NCI-H2171 (cell line): ENCODE measurements at regions not wholly inside any gene's neighbourhood (a gene's known extent, or its start where the extent isn't known, plus 50 kb on each side); places are given as distances from the start of the nearest gene placed in this dataset.

ENCODE experiments used
- DNase-seq: peaks from one replicate; lab custom pipeline; 2025; lab: John Stamatoyannopoulos, UW

DNA sequence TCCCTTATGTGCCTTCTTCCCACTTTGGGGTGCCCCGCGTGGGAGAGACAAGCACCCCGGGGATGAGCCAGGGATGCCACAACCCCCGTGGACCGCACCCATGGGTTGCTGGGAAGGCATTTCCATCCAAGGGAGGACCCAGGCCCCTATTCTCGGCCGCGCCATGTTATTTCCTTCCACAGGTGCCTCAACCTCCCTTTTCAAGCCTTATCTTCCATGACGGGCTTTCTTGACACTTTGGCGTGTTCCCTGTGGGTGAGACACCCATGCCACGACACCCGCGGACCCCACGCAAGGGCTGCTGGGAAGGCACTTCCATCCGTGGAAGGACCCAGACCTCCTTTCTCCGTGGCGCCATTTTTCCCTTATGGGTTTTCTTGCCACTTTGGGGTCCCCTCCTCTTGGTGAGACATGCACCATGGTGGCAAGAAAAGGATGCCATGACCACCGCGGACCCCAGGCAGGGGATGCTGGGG, 269.2 kb downstream of the ALG10 start:
- no peak for DNase-seq

DNA sequence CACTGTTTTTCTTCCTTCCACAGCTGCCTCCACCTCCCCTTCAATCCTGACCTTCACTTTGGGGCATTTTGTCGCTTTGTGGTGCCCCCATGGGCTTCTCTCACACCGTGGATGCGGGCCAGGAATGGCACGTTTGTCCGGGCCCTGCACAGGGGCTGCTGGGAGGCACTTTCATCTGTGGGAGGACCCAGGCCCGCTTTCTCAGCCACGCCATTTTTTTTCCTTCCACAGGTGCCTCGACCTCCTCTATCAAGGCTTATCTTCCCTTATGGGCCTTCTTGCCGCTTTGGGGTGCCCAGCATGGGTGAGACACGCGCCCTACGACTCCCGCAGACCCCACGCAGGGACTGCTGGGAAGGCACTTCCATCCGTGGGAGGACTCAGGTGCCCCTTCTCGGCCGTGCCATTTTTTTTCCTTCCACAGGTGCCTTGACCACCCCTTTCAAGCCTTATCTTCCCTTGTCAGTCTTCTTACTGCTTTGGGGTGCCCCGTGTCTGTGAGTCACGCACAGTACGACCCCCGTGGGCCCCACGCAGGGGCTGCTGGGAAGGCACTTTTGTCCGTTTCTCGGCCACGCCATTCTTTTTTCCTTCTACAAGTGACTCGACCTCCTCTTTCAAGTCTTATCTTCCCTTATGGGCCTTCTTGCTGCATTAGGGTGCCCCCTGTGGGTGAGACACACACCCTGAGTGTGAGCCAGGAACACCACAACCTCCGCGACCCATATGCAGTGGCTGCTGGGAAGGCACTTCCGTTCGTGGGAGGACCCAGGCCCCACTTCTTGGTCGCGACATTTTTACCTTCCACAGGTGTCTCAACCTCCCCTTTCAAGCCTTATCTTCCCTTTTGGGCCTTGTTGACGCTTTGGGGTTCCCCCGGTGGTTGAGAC, 270.7 kb downstream of the ALG10 start:
- DNase-seq: no peak

DNA sequence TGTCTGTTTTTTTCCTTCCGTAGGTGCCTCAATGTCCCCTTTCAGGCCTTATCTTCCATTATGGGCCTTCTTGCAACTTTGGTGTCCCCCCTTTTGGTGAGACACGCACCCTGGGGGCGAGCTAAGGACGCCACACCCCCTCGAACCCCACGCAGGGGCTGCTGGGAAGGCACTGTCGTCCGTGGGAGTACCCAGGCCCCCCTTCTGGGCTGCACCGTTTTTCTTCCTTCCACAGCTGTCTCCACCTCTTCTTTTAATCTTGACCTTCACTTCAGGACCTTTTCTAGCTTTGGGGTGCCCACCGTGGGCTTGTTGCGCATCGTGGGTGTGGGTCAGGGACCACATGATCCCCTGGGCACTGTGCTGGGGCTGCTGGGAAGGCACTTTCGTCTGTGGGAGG, 271.8 kb downstream of the ALG10 start:
- no peak for DNase-seq

DNA sequence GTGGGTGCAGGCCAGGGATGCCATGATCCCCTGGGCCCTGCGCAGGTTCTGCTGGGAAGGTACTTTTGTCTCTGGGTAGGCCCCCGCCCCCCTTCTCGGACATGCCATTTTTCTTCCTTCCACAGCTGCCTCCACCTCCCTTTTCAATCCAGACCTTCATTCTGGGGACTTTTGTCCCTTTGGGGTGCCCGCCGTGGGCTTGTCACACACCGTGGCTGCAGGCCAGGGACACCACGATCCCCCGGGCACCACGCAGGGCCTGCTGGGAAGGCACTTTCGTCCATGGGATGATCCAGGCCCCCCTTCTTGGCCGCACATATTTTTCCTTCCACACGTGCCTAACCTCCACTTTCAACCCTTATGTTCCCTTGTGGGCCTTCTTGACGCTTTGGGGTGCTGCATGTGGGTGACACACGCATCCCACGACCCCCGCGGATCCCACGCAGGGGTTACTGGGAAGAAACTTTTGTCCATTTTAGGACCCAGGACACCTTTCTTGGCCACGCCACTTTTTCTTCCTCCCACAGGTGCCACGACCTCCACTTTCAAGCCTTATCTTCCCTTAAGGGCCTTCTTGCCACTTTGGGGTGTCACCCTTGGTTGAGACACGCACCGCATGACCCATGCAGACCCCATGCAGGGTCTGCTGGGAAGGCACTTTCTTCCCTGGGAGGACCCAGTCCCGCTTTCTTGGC, 272.5 kb downstream of the ALG10 start:
- no peak for DNase-seq

DNA sequence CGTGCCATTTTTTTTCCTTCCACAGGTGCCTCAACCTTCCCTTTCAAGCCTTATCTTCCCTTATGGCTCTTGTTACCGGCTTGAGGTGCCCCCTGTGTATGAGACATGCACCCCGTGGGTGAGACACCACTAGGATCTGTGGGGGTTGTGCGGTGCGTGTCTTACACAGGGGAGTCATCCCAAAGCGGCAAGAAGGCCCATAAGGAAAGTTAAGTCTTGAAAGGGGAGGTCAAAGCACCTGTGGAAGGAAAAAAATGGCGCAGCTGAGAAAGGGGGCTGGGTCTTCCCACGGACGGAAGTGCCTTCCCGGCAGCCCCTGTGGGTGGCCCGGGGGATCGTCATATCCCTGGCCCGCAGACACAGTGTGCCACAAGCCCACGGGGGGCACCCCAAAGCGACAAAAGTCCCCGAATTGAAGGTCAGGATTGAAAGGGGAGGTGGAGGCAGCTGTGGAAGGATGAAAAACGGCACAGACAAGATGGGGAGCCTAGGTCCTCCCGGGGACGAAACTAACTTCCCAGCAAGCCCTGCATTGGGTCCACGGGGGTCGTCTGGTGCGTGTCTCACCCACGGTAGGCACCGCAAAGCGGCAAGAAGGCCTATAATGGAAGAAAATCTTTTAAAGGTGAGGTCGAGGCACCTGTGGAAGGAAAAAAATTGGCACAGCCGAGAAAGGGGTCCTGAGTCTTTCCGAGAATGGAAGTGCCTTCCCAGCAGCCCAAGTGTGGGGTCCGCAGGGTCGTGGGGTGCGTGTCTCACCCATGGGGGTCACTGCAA, 273.3 kb downstream of the ALG10 start:
- no peak for DNase-seq

DNA sequence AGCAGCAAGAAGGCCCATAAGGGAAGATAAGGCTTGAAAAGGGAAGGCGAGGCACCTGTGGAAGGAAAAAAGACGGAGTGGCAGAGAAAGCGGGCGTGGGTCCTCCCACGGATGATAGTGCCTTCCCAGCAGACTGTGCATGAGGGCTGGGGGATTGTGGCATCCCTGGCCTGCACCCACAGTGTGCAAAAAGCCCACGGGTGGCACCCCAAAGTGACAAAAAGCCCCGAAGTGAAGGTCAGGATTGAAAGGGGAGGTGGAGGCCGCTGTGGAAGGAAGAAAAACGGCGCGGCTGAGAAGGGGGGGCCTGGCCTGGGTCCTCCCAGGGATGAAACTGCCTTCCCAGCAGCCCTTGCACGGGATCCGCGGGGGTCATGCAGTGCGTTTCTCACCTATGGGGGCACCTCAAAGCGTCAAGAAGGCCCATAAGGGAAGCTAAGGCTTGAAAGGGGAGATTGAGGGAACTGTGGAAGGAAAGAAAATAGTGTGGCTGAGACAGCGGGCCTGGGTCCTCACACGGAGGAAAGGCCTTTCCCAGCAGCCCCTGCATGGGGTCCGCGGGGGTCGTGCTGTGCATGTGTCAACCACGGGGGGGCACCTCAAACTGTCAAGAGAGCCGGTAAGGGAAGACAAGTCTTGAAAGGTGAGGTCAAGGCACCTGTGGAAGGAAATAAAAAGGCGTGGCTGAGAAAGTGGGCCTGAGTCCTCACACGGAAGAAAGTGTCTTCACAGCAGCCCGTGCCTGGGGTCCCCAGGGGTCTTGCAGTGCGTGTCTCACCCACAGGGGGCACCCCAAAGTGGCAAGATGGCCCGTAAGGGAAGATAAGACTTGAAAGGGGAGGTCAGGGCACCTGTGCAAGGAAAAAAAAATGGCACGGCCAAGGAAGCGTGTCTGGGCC, 274.1 kb downstream of the ALG10 start:
- DNase-seq: no peak

DNA sequence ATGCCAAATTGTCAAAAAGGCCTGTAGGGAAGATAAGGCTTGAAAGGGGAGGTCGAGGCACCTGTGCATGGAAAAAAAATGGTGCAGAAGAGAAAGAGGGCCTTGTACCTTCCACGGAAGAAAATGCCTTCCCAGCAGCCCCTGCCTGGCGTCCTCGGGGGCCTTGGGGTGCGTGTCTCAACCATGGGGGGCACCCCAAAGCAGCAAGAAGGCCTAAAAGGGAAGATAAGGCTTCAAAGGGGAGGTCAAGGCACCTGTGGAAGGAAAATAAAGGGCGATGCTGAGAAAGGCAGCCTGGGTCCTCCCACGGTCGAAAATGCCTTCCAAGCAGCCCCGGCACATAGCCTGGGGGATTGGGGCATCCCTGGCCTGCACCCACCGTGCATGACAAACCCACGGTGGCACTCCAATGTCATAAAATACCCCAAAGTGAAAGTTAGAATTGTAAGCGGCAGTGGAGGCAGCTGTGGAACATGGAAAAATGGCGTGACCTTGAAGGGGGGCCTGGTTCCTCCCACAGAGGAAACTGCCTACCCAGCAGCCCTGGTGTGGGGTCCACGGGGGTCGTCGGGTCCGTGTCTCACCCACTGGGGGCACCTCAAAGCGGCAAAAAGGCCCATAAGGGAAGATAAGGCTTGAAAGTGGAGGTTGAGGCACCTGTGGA, 275.0 kb downstream of the ALG10 start:
- DNase-seq: no peak

DNA sequence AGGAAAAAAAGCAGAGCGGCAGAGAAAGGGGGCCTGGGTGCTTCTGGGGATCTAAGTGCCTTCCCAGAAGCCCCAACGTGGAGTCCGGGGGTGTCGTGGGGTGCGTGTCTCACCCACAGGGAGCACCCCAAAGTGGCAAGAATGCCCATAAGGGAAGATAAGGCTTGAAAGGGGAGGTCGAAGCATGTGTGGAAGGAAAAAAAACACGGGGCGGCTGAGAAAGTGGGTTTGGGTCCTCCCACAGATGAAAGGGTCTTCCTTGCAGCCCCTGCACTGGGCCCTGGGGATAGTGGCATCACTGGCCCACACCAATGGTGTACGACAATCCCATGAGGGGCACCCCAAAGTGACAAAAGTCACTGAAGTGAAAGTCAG, 275.5 kb downstream of the ALG10 start:
- DNase-seq: no peak

DNA sequence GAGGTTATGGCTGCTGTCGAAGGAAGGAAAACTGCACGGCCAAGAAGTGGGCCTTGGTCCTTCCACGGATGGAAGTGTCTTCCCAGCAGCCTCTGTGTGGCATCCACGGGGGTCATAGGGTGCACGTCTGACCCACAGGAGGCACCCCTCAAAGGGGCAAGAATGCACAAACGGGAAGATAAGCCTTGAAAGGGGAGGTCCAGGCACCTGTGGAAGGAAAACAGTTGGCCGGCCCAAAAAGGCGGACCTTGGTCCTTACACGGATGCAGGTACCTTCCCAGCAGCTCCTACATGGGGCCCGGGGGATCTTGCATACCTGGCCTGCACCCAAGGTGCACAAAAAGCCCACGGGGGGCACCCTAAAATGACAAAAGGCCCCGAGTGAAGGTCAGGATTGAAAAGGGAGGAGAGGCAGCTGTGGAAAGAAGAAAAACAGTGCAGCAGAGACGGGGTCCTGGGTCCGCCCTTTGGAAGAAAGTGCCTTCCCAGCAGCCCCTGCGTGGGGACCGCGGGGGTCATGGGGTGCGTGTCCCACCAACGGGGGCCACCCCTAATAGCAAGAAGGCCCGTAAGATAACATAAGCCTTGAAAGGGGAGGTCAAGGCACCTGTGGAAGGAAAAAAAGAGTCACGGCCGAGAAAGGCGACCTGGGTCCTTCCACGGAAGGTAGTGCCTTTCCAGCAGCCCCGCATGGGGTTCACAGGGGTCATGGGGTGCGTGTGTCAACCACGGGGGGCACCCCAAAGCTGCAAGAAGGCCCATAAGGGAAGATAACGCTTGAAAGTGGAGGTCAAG, 276.1 kb downstream of the ALG10 start:
- DNase-seq: no peak

DNA sequence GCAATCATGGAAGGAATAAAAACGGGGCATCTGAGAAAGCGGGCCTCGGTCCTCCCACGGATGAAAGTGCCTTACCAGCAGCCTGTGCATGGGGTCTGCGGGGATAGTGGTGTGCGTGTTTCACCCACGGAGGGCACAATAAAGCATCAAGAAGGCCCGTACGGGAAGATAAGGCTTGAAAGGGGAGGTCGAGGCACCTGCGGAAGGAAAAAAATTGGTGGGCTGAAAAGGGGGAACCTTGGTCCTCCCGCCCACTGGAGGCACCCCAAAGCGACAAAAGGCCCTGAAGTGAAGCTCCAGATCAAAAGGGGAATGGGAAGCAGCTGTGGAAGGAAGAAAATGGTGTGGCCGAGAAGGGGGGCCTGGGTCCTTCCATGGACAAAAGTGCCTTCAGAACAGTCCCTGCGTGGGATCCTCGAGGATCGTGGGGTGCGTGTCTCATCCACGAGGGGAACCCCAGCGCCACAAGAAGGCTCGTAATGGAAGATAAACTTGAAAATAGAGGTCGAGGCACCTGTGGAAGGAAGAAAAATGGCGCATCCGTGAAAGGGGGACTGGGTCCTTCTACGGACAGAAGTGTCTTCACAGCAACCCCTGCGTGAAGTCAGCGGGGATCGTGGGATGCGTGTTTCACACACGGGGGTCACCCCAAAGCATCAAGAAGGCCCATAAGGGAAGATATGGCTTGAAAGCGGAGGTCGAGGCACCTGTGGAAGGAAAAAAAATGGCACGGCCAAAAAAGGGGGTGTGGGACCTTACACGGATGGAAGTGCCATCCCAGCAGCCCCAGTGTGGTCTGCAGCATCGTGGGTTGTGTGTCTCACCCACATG, 276.9 kb downstream of the ALG10 start:
- no peak for DNase-seq

DNA sequence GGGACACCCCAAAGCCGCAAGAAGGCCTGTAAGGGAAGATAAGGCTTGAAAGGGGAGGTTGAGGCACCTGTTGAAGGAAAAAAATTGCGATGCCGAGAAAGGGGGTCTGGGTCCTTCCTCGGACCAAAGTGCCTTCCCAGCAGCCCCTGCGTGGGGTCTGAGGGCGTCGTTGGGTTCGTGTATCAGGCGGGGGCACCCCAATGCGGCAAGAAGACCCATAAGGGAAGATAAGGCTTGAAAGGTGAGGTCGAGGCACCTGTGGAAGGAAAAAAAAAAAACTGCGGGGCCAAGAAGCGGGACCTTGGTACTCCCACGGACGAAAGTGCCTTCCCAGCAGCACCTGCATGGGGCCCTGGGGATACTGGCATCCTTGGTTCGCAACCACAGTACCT, 277.5 kb downstream of the ALG10 start:
- DNase-seq: no peak

DNA sequence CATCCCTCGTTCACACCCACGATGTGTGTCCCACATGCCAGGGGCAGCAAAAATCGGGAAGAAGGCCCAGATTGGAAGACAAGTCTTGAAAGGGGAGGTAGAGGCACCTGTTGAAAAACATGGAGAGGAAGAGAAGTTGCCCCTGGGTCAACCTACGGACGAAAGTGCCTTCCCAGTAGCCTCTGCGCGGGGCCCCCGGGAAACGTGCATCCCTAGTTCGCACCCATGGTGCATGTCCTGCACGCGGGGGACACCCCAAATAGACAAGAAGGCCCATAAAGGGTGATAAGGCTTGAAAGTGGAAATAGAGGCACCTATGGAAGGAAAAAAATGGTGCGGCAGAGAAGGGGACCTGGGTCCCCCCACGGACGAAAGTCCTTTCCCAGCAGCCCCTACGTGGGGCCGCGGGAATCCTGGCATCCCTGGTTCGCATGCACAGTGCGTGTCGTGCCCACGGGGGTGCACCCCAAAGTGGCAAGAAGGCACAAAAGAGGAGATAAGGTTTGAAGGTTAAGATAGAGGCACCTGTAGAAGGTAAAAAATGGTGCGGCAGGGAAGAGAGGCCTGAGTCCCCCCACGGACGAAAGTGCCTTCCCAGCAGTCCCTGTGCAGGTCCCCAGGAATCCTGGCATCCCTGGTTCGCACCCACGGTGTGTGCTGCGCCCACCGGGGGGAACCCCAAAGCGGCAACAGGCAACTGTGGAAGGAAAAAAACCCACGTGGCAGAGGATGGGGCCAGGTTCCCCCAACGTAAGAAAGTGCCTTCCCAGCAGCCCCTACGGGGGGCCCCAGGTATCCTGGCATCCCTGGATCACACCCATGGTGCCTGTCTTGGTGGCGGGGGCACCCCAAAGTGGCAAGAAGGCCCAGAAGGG, 278.3 kb downstream of the ALG10 start:
- no peak for DNase-seq

DNA sequence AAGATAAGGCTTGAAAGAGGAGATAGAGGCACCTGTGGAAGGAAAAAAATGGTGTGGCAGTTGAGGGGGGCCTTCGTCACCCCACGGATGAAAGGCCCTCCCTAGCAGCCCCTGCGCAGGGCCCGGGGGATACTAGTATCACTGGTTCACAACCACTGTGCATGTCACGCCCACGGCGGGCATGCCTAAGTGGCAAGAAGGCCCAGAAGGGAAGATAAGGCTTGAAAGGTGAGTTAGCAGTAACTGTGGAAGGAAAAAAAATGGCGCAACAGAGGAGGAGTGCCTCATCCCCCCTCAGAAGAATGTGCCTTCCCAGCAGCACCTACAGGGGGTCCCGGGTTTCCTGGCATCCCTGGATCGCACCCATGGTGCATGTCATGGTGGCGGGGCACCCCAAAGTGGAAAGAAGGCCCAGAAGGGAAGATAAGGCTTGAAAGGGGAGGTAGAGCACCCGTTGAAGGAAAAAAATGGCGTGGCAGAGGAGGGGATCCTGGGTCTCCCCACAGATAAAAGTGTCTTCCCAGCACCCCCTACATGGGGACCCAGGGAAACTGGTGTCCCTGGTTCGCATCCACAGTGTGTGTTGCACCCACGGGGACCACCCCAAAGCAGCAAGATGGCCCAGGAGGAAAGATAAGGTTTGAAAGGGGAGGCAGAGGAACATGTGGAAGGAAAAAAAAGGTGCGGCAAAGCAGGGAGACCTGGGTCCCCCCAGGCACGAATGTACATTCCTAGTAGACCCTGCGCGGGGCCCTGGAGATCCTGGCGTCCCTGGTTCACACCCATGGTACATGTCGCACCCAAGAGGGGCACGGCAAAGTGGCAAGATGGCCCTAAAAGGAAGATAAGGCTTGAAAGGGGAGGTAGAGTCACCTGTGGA, 279.2 kb downstream of the ALG10 start:
- DNase-seq: no peak

DNA sequence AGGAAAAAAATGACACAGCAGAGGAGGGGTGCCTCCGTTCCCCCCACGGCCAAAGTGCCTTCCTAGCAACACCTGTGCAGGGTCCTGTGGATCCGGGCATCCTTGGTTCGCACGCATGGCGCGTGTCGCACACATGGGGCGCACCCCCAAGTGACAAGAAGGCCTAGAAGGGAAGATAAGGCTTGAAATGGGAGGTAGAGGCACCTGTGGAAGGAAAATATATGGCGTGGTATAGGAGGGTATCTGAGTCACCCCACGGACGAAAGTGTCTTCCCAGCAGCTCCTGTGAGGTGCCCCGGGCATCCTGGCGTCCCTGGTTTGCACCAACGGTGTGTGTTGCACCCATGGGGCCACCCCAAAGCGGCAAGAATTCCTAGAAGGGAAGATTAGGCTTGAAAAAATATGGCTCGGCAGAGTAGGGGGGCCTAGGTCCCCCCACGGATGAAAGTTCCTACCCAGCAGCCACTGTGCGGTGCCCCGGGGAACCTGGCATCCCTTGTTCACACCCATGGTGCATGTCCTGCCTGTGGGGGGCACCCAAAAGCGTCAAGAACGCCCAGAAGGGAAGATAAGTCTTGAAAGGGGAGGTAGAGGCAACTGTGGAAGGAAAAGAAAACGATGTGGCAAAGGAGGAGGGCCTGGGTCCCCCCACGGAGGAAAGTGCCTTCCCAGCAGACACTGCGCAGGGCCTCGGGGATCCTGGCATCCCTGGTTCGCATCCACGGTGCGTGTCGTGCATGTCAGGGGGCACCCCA, 280.0 kb downstream of the ALG10 start:
- DNase-seq: no peak

DNA sequence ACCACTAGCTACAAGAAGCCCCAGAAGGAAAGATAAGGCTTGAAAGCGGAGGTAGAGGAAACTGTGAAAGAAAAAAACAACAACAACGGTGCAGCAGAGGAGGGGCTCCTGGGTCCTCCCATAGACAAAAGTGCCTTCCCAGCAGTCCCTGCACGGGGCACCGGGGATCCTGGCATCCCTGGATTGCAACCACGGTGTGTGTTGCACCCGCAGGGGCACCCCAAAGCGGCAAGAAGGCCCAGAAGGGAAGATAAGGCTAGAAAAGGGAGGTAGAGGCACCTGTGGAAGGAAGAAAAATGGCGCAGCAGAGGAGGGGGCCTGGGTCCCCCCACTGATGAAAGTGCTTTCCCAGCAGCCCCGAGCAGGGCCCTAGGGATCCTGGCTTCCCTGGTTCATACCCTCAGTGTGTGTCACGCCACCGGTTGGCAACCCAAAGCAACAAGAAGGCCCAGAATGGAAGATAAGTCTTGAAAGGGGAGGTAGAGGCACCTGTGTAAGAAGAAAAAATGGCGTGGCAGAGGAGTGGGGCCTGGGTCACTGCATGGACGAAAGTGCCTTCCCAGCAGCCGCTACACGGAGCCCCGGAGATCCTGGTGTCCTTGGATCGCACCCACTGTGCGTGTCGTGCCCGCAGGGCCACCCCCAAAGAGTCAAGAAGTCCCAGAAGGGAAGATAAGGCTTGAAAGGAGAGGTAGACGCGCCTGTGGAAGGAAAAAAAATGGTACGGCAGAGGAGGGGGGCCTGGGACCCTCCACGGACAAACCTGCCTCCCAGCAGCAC, 281.0 kb downstream of the ALG10 start:
- DNase-seq: no peak

DNA sequence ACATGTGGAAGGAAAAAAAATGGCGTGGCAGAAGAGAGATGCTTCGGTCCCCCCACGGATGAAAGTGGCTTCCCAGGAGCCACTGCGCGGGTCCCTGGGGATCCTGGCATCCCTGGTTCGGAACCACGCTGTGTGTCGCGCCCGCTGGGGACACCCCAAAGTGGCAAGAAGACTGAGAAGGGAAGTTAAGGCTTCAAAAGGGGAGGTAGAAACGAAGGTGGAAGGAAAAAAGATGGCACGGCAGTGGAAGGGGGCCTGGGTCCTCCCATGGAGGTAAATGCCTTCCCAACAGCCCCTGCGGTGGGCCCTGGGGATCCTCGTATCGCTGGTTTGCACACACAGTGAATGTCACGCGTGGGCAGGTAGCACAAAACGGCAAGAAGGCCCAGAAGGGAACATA, 281.7 kb downstream of the ALG10 start:
- DNase-seq: no peak
